SKM-1 treated with dmso at 0.1 percent for 144 hours (cell line): ENCODE measurements at regions not wholly inside any gene's neighbourhood (a gene's known extent, or its start where the extent isn't known, plus 50 kb on each side); places are given as distances from the start of the nearest gene placed in this dataset.
A peak's percentile ranks its signal among the peaks of the same experiment; 100 is the strongest.
"Not testable (repeated sequence)": the region's sequence is repeated elsewhere in the genome, so short reads cannot be mapped to it uniquely, and the experiment has no call there.

Experiments
- DNase-seq: peaks from one replicate; lab custom pipeline; 2025; ENCODE audit not compliant: unreplicated experiment; lab: John Stamatoyannopoulos, UW

GRCh38 chr14:58730792-58731464, 93.2 kb downstream of the DACT1 start:
- DNase-seq = no peak

- DNase-seq = no peak
Observed at GRCh38 chr14:58731465-58732293, 93.9 kb downstream of the DACT1 start.

- no peak for DNase-seq
Observed at GRCh38 chr14:58732387-58732786, 94.6 kb downstream of the DACT1 start.

- no peak for DNase-seq
Observed at GRCh38 chr14:58733451-58734208, 95.9 kb downstream of the DACT1 start.

- DNase-seq = no peak
Observed at GRCh38 chr14:58735596-58735995, 97.8 kb downstream of the DACT1 start.

- peak; percentile 17 for DNase-seq
Observed at GRCh38 chr14:58736606-58737005, 98.8 kb downstream of the DACT1 start.

GRCh38 chr14:58737511-58737910, 99.7 kb downstream of the DACT1 start:
- DNase-seq = no peak

GRCh38 chr14:58738189-58738836, 100.6 kb downstream of the DACT1 start:
- DNase-seq = no peak

- no peak for DNase-seq
Observed at GRCh38 chr14:58738876-58739275, 101.1 kb downstream of the DACT1 start.

- DNase-seq = no peak
Observed at GRCh38 chr14:58739674-58740073, 101.9 kb downstream of the DACT1 start.

- no peak for DNase-seq
Observed at GRCh38 chr14:58740379-58740935, 102.7 kb downstream of the DACT1 start.

- no peak for DNase-seq
Observed at GRCh38 chr14:58744801-58745394, 107.1 kb downstream of the DACT1 start.

GRCh38 chr14:58746261-58746660, 108.5 kb downstream of the DACT1 start:
- DNase-seq = no peak

- DNase-seq = no peak
Observed at GRCh38 chr14:58746701-58747100, 108.9 kb downstream of the DACT1 start.

- peak; percentile 75 for DNase-seq
Observed at GRCh38 chr14:58747181-58747580, 109.4 kb downstream of the DACT1 start.

GRCh38 chr14:58748251-58748650, 110.5 kb downstream of the DACT1 start:
- not testable (repeated sequence) for DNase-seq

GRCh38 chr14:58749066-58749669, 111.4 kb downstream of the DACT1 start:
- peak; percentile 74 for DNase-seq

GRCh38 chr14:58750321-58751269, 112.8 kb downstream of the DACT1 start:
- no peak for DNase-seq

- no peak for DNase-seq
Observed at GRCh38 chr14:58751788-58752187, 114.0 kb downstream of the DACT1 start.
